ENCODE measurements at regions not wholly inside any gene's neighbourhood (a gene's known extent, or its start where the extent isn't known, plus 50 kb on each side); places are given as distances from the start of the nearest gene placed in this dataset.

- TF ChIP-seq EZH2 (IDR thresholded peaks at IDR 0.05; ENCODE audit: insufficient read depth, poor library complexity, severe bottlenecking) (no peak), EZH2phosphoT487 (IDR thresholded peaks at IDR 0.05; ENCODE audit: insufficient read depth, low read depth) (no peak)
Observed at GRCh38 chr2:104337869-104338268, 516.0 kb upstream of the POU3F3 start.

Measured in GM23248 (cell line).